ENCODE measurements at regions not wholly inside any gene's neighbourhood (a gene's known extent, or its start where the extent isn't known, plus 50 kb on each side); places are given as distances from the start of the nearest gene placed in this dataset.
"Not testable (repeated sequence)": the region's sequence is repeated elsewhere in the genome, so short reads cannot be mapped to it uniquely, and the experiment has no call there.

- no peak for DNase-seq (ENCODE audit: low read depth)
Measured at GRCh38 chr6:166806217-166806838, 150.0 kb downstream of the RNASET2 start.

GRCh38 chr6:166803471-166803870, 152.9 kb downstream of the RNASET2 start:
- DNase-seq (ENCODE audit: low read depth): no peak

- DNase-seq (ENCODE audit: low read depth): no peak
Measured at GRCh38 chr6:166802401-166802800, 153.9 kb downstream of the RNASET2 start.

- DNase-seq (ENCODE audit: low read depth): no peak
Measured at GRCh38 chr6:166800137-166800536, 156.2 kb downstream of the RNASET2 start.

- no peak for DNase-seq (ENCODE audit: low read depth)
Measured at GRCh38 chr6:166798652-166799051, 157.7 kb downstream of the RNASET2 start.

GRCh38 chr6:166796610-166797009, 159.7 kb downstream of the RNASET2 start:
- DNase-seq (ENCODE audit: low read depth): no peak

- DNase-seq (ENCODE audit: low read depth): no peak
Measured at GRCh38 chr6:166795879-166796278, 160.5 kb downstream of the RNASET2 start.

- DNase-seq (ENCODE audit: low read depth): not testable (repeated sequence)
Measured at GRCh38 chr6:166790808-166791207, 163.8 kb upstream of the RPS6KA2 start.

- not testable (repeated sequence) for DNase-seq (ENCODE audit: low read depth)
Measured at GRCh38 chr6:166788846-166789529, 161.9 kb upstream of the RPS6KA2 start.

- DNase-seq (ENCODE audit: low read depth): peak; percentile 50
Measured at GRCh38 chr6:166786704-166787293, 159.7 kb upstream of the RPS6KA2 start.

- no peak for DNase-seq (ENCODE audit: low read depth)
Measured at GRCh38 chr6:166785131-166785530, 158.1 kb upstream of the RPS6KA2 start.

- DNase-seq (ENCODE audit: low read depth): no peak
Measured at GRCh38 chr6:166784691-166785090, 157.6 kb upstream of the RPS6KA2 start.

- DNase-seq (ENCODE audit: low read depth): no peak
Measured at GRCh38 chr6:166782520-166782919, 155.5 kb upstream of the RPS6KA2 start.

GRCh38 chr6:166781331-166781730, 154.3 kb upstream of the RPS6KA2 start:
- no peak for DNase-seq (ENCODE audit: low read depth)

- DNase-seq (ENCODE audit: low read depth): no peak
Measured at GRCh38 chr6:166779963-166780683, 153.1 kb upstream of the RPS6KA2 start.

- no peak for DNase-seq (ENCODE audit: low read depth)
Measured at GRCh38 chr6:166779381-166779780, 152.3 kb upstream of the RPS6KA2 start.

GRCh38 chr6:166778776-166779175, 151.7 kb upstream of the RPS6KA2 start:
- no peak for DNase-seq (ENCODE audit: low read depth)

- no peak for DNase-seq (ENCODE audit: low read depth)
Measured at GRCh38 chr6:166778046-166778445, 151.0 kb upstream of the RPS6KA2 start.

GRCh38 chr6:166777096-166777630, 150.1 kb upstream of the RPS6KA2 start:
- no peak for DNase-seq (ENCODE audit: low read depth)

GRCh38 chr6:166776571-166776970, 149.5 kb upstream of the RPS6KA2 start:
- DNase-seq (ENCODE audit: low read depth): no peak

GRCh38 chr6:166775923-166776220, 148.8 kb upstream of the RPS6KA2 start:
- no peak for DNase-seq (ENCODE audit: low read depth)

- DNase-seq (ENCODE audit: low read depth): peak; percentile 57
Measured at GRCh38 chr6:166775180-166775922, 148.3 kb upstream of the RPS6KA2 start.
